Neutrophil (primary cell): ENCODE measurements at regions not wholly inside any gene's neighbourhood (a gene's known extent, or its start where the extent isn't known, plus 50 kb on each side); places are given as distances from the start of the nearest gene placed in this dataset.

Experiments
- H3K27ac ChIP-seq: fragments of 200-600 bp; sonication (generic); 2 replicates; pipeline ENCODE4 v1.5.1; 2016; ENCODE audit warnings: mild to moderate bottlenecking, moderate library complexity
- H3K27me3 ChIP-seq: fragments of 200-600 bp; sonication (generic); 2 replicates; pipeline ENCODE4 v1.6.0; 2016; ENCODE audit warnings: mild to moderate bottlenecking
- H3K36me3 ChIP-seq: fragments of 200-600 bp; sonication (generic); 2 replicates; pipeline ENCODE4 v1.5.1; 2017
- H3K4me1 ChIP-seq, 2 experiments: fragments of 200-600 bp in 1 of 2; sonication (generic) in 1 of 2; 1 replicate in 1 of 2; 2 replicates in 1 of 2; pipeline versions ENCODE4 v1.5.1 to v1.6.1; 2013 to 2016; ENCODE audit warnings: low read depth in 1 of 2, low read length in 1 of 2, mild to moderate bottlenecking in 1 of 2, moderate library complexity in 1 of 2; ENCODE audit not compliant: control insufficient read depth in 1 of 2, insufficient read depth in 1 of 2
- H3K4me3 ChIP-seq, 2 experiments: fragments of 200-600 bp in 1 of 2; sonication (generic) in 1 of 2; 1 replicate in 1 of 2; 2 replicates in 1 of 2; pipeline ENCODE4 v1.5.1; 2013 to 2016; ENCODE audit warnings: low read depth in 1 of 2, low read length in 1 of 2, mild to moderate bottlenecking in 1 of 2, moderate library complexity in 1 of 2
- H3K9me3 ChIP-seq: fragments of 200-600 bp; sonication (generic); 2 replicates; pipeline ENCODE4 v1.5.1; 2016
- CTCF ChIP-seq: fragments of 200-600 bp; sonication (generic); IDR thresholded peaks from 2 replicates; pipeline ENCODE4 v1.5.1; 2016; ENCODE audit warnings: antibody characterized with exemption

- no peak for TF ChIP-seq CTCF
- H3K4me1 ChIP-seq, result no peaks in the 10 kb centered on the region
- H3K9me3 ChIP-seq, result no peaks in the 10 kb centered on the region
- H3K27me3 ChIP-seq, result no peaks in the 10 kb centered on the region
- no peak overlapping the region for H3K4me3 ChIP-seq
- no peak overlapping the region for H3K27ac ChIP-seq
- H3K36me3 ChIP-seq, result no peaks in the 10 kb centered on the region
Measured at GRCh38 chr7:79912213-79912633, 222.4 kb upstream of the GNAI1 start.

- no peaks in the 10 kb centered on the region for H3K36me3 ChIP-seq
- no peak overlapping the region for H3K4me3 ChIP-seq
- no peaks in the 10 kb centered on the region for H3K4me1 ChIP-seq
- H3K27me3 ChIP-seq, result no peaks in the 10 kb centered on the region
- no peak overlapping the region for H3K27ac ChIP-seq
- no peak for TF ChIP-seq CTCF
- no peaks in the 10 kb centered on the region for H3K9me3 ChIP-seq
Measured at GRCh38 chr7:79911420-79911819, 223.2 kb upstream of the GNAI1 start.

- H3K4me3 ChIP-seq, result no peak overlapping the region
- no peaks in the 10 kb centered on the region for H3K4me1 ChIP-seq
- H3K36me3 ChIP-seq, result no peaks in the 10 kb centered on the region
- no peaks in the 10 kb centered on the region for H3K27me3 ChIP-seq
- TF ChIP-seq CTCF, result no peak
- H3K27ac ChIP-seq, result no peak overlapping the region
- H3K9me3 ChIP-seq, result no peaks in the 10 kb centered on the region
Measured at GRCh38 chr7:79909176-79909575, 225.5 kb upstream of the GNAI1 start.

GRCh38 chr7:79897166-79897565 lies 237.5 kb upstream of the GNAI1 start:
- H3K36me3 ChIP-seq, result no peaks in the 10 kb centered on the region
- no peaks in the 10 kb centered on the region for H3K27me3 ChIP-seq
- no peak overlapping the region for H3K27ac ChIP-seq
- no peak overlapping the region for H3K4me3 ChIP-seq
- no peaks in the 10 kb centered on the region for H3K4me1 ChIP-seq
- no peaks in the 10 kb centered on the region for H3K9me3 ChIP-seq
- TF ChIP-seq CTCF, result no peak

GRCh38 chr7:79893991-79894390 lies 240.6 kb upstream of the GNAI1 start:
- Histone ChIP-seq H3K36me3 (no peaks in the 10 kb centered on the region), H3K27me3 (no peaks in the 10 kb centered on the region), H3K4me1 (no peaks in the 10 kb centered on the region), H3K27ac (no peak overlapping the region), H3K4me3 (no peak overlapping the region), H3K9me3 (no peaks in the 10 kb centered on the region)
- no peak for TF ChIP-seq CTCF

- H3K27ac ChIP-seq, result no peak overlapping the region
- H3K9me3 ChIP-seq, result no peaks in the 10 kb centered on the region
- no peak overlapping the region for H3K4me3 ChIP-seq
- H3K27me3 ChIP-seq, result no peaks in the 10 kb centered on the region
- H3K36me3 ChIP-seq, result no peaks in the 10 kb centered on the region
- no peaks in the 10 kb centered on the region for H3K4me1 ChIP-seq
- TF ChIP-seq CTCF, result no peak
Measured at GRCh38 chr7:79882922-79883321, 251.7 kb upstream of the GNAI1 start.
